Aorta (tissue), 5 donors: ENCODE measurements at regions not wholly inside any gene's neighbourhood (a gene's known extent, or its start where the extent isn't known, plus 50 kb on each side); places are given as distances from the start of the nearest gene placed in this dataset.

Experiments used
- ATAC-seq: fragments of 200-7000 bp; cut with Tn5 transposase; one replicate; pipeline ENCODE4 v1.9.1; 2022; ENCODE audit warnings: moderate library complexity; ENCODE audit not compliant: low FRiP score
- DNase-seq, 2 donors: peaks; one replicate each; pipeline ENCODE4 v3.0.0-alpha.2; 2020
- H3K27ac ChIP-seq, 2 donors: one replicate each; pipeline ENCODE4 v1.5.1; 2013; ENCODE audit warnings: low read length in 2 of 2, mild to moderate bottlenecking in 2 of 2, moderate library complexity in 2 of 2, control low read depth in 1 of 2, inconsistent platforms in 1 of 2, low read depth in 1 of 2
- H3K27me3 ChIP-seq, 2 donors: one replicate each; pipeline ENCODE4 v1.6.1; 2013; ENCODE audit warnings: control low read depth in 1 of 2, low read length in 1 of 2, mild to moderate bottlenecking in 1 of 2, moderate library complexity in 1 of 2; ENCODE audit not compliant: insufficient read depth in 2 of 2, control insufficient read depth in 1 of 2
- H3K36me3 ChIP-seq, 2 donors: one replicate each; pipeline ENCODE4 v1.6.1; 2013; ENCODE audit warnings: control low read depth in 1 of 2, low read length in 1 of 2, mild to moderate bottlenecking in 1 of 2; ENCODE audit not compliant: insufficient read depth in 2 of 2, control insufficient read depth in 1 of 2
- H3K4me1 ChIP-seq, 2 donors: one replicate each; pipeline ENCODE4 v1.6.1; 2013; ENCODE audit warnings: low read length in 2 of 2, control low read depth in 1 of 2, mild to moderate bottlenecking in 1 of 2, moderate library complexity in 1 of 2; ENCODE audit not compliant: insufficient read depth in 2 of 2, control insufficient read depth in 1 of 2
- H3K4me3 ChIP-seq, 2 donors: one replicate each; pipeline ENCODE4 v1.5.1; 2013; ENCODE audit warnings: low read length in 2 of 2, control low read depth in 1 of 2, mild to moderate bottlenecking in 1 of 2
- H3K9me3 ChIP-seq: one replicate; pipeline ENCODE4 v1.6.1; 2013; ENCODE audit warnings: mild to moderate bottlenecking, low read length; ENCODE audit not compliant: control insufficient read depth
- WGBS, 2 donors: extraction: QIAGEN DNeasy Blood & Tissue Kit; methylation state at CpG; one replicate each; pipeline ENCODE4 v1.1.7; 2013; 5-methylcytosine and 5-hydroxymethylcytosine counted together
- intact Hi-C, 2 donors: fragments of 100-400 bp; cut with DNase I; formaldehyde crosslinking; loops; one replicate each; pipeline versions ENCODE4 v1.14.2 to v1.15.0; 2022
- donor health status: healthy with polysubstance abuse.
- donor health status: Bipolar disorder and iron deficiency.
- donor health status: DM: no; HTN: no; CAD: no.
- donor health status: DM: no; HTN: no; CAD: no.
- donor health status: DM: yes; HTN: yes; CAD: no.

GRCh38 chr6:168192901-168193815 lies 114.1 kb upstream of the FRMD1 start:
- no peak overlapping the region for H3K4me3 ChIP-seq
- intact Hi-C loops: no loop called here
- H3K27ac ChIP-seq: no peak overlapping the region
- H3K9me3 ChIP-seq: no peaks in the 10 kb centered on the region
- 93 to 96% methylated on average over 47 of the region's 47 CpGs for whole genome bisulfite sequencing, 2 donors
- H3K4me1 ChIP-seq: no peaks in the 10 kb centered on the region
- H3K27me3 ChIP-seq: no peaks in the 10 kb centered on the region
- DNase-seq: no peak
- ATAC-seq: no peak
- no peaks in the 10 kb centered on the region for H3K36me3 ChIP-seq

GRCh38 chr6:168192195-168192900 lies 113.3 kb upstream of the FRMD1 start:
- no peak for DNase-seq
- H3K27me3 ChIP-seq: no peaks in the 10 kb centered on the region
- WGBS, 2 donors: 82 to 88% methylated on average over 16 of the region's 16 CpGs
- no peaks in the 10 kb centered on the region for H3K4me1 ChIP-seq
- no peaks in the 10 kb centered on the region for H3K9me3 ChIP-seq
- intact Hi-C loops: no loop called here
- no peak for ATAC-seq
- no peaks in the 10 kb centered on the region for H3K36me3 ChIP-seq
- no peak overlapping the region for H3K27ac ChIP-seq
- H3K4me3 ChIP-seq: no peak overlapping the region

GRCh38 chr6:168190646-168191443 lies 111.8 kb upstream of the FRMD1 start:
- Histone ChIP-seq H3K4me3 (no peak overlapping the region), H3K9me3 (no peaks in the 10 kb centered on the region), H3K4me1 (no peaks in the 10 kb centered on the region), H3K36me3 (no peaks in the 10 kb centered on the region), H3K27ac (no peak overlapping the region), H3K27me3 (no peaks in the 10 kb centered on the region)
- DNase-seq (no peak), ATAC-seq (no peak)
- 90 to 91% methylated on average over 22 of the region's 22 CpGs for WGBS, 2 donors
- intact Hi-C loops: no loop called here

- Histone ChIP-seq H3K36me3 (no peaks in the 10 kb centered on the region), H3K27ac (no peak overlapping the region), H3K9me3 (no peaks in the 10 kb centered on the region), H3K4me3 (no peak overlapping the region), H3K27me3 (no peaks in the 10 kb centered on the region), H3K4me1 (no peaks in the 10 kb centered on the region)
- WGBS, 2 donors: 94 to 95% methylated on average over 21 of the region's 21 CpGs
- no peak for ATAC-seq
- no peak for DNase-seq
- intact Hi-C loops: no loop called here
Measured at GRCh38 chr6:168190014-168190405, 111.0 kb upstream of the FRMD1 start.

- WGBS, 2 donors: 93 to 96% methylated on average over 10 of the region's 10 CpGs
- Histone ChIP-seq H3K27ac (no peak overlapping the region), H3K36me3 (no peaks in the 10 kb centered on the region), H3K9me3 (no peaks in the 10 kb centered on the region), H3K4me3 (no peak overlapping the region), H3K27me3 (no peaks in the 10 kb centered on the region), H3K4me1 (no peaks in the 10 kb centered on the region)
- ATAC-seq (no peak), DNase-seq (no peak)
- intact Hi-C loops: no loop called here
Measured at GRCh38 chr6:168189200-168190013, 110.4 kb upstream of the FRMD1 start.

GRCh38 chr6:168188369-168189199 lies 109.6 kb upstream of the FRMD1 start:
- no peaks in the 10 kb centered on the region for H3K27me3 ChIP-seq
- H3K36me3 ChIP-seq: no peaks in the 10 kb centered on the region
- no peak overlapping the region for H3K27ac ChIP-seq
- no peak for ATAC-seq
- 93% methylated on average over 17 of the region's 17 CpGs for WGBS, 2 donors
- H3K4me1 ChIP-seq: no peaks in the 10 kb centered on the region
- no peak for DNase-seq
- intact Hi-C loops: no loop called here
- no peak overlapping the region for H3K4me3 ChIP-seq
- H3K9me3 ChIP-seq: no peaks in the 10 kb centered on the region

DNA sequence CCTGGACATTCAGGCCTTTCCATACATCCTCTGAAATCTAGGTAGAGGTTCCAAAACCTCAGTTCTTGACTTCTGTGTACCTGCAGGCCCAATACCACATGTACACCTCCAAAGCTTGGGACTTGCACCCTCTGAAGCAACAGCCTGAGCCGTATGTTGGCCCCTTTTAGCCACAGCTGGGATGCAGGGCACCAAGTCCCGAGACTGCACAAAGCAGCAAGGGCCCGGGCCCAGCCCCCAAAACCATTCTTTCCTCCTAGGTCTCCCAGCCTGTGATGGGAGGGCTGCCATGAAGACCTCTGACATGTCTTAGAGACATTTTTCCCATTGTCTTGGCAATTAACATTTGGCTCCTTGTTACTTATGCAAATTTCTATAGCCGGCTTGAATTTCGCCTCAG lies 107.4 kb upstream of the FRMD1 start:
- Histone ChIP-seq H3K9me3 (no peaks in the 10 kb centered on the region), H3K4me3 (no peak overlapping the region), H3K36me3 (no peaks in the 10 kb centered on the region), H3K27ac (no peak overlapping the region), H3K4me1 (no peaks in the 10 kb centered on the region), H3K27me3 (no peaks in the 10 kb centered on the region)
- intact Hi-C loops: no loop called here
- no peak for ATAC-seq
- DNase-seq: no peak
- 87 to 97% methylated on average over 5 of the region's 5 CpGs for WGBS, 2 donors
